Prostate gland (tissue), 2 donors: ENCODE measurements at regions not wholly inside any gene's neighbourhood (a gene's known extent, or its start where the extent isn't known, plus 50 kb on each side); places are given as distances from the start of the nearest gene placed in this dataset.

Source experiments
- DNase-seq: peaks from one replicate; pipeline ENCODE4 v3.0.0-alpha.2; 2019; ENCODE audit warnings: low spot score
- H3K27ac ChIP-seq, 2 donors: fragments of 200-600 bp; sonication (generic); 2 replicates each; pipeline ENCODE4 v1.5.1; 2017 to 2019
- H3K27me3 ChIP-seq: fragments of 200-600 bp; sonication (generic); replicated peaks from 2 replicates; pipeline ENCODE4 v1.5.1; 2019; ENCODE audit not compliant: insufficient read depth
- H3K36me3 ChIP-seq, 2 donors: fragments of 200-600 bp; sonication (generic); 1 replicate in 1 of 2; 2 replicates in 1 of 2; pipeline versions ENCODE4 v1.5.1 to v1.8.1; 2017 to 2019
- H3K4me1 ChIP-seq: fragments of 200-600 bp; sonication (generic); replicated peaks from 2 replicates; pipeline ENCODE4 v1.5.1; 2019
- H3K4me3 ChIP-seq, 2 donors: fragments of 200-600 bp; sonication (generic); 2 replicates each; pipeline ENCODE4 v1.5.1; 2017 to 2019
- H3K9me3 ChIP-seq: fragments of 200-600 bp; sonication (generic); 2 replicates; pipeline ENCODE4 v1.5.1; 2017
- CTCF ChIP-seq, 4 experiments: fragments of 200-600 bp in 2 of 4; fragments of 450-650 bp in 2 of 4; sonication (generic) in 2 of 4; IDR thresholded peaks; 1 replicate in 3 of 4; 2 replicates in 1 of 4; pipeline ENCODE4 v1.5.1; 2016 to 2019; ENCODE audit warnings: antibody characterized with exemption in 4 of 4, mild to moderate bottlenecking in 2 of 4, moderate library complexity in 2 of 4
- POLR2A ChIP-seq: fragments of 450-650 bp; IDR thresholded peaks from one replicate; pipeline ENCODE4 v1.6.1; 2016; ENCODE audit warnings: antibody characterized with exemption, mild to moderate bottlenecking
- POLR2AphosphoS5 ChIP-seq: sonication (generic); formaldehyde crosslinking; IDR thresholded peaks from one replicate; pipeline ENCODE4 v1.6.1; 2017; ENCODE audit warnings: antibody characterized with exemption
- WGBS: methylation state at CpG from one replicate; pipeline ENCODE4 v1.1.5; 2018; 5-methylcytosine and 5-hydroxymethylcytosine counted together
- intact Hi-C: fragments of 100-400 bp; cut with DNase I; formaldehyde crosslinking; loops from one replicate; pipeline ENCODE4 v1.14.2; 2022

- Histone ChIP-seq H3K4me3 (no peak overlapping the region), H3K4me1 (no peaks in the 10 kb centered on the region), H3K27ac (no peak overlapping the region), H3K36me3 (no peaks in the 10 kb centered on the region), H3K9me3 (no peaks in the 10 kb centered on the region), H3K27me3 (no peaks in the 10 kb centered on the region)
- no peak for TF ChIP-seq POLR2AphosphoS5
- no peak for TF ChIP-seq CTCF (IDR thresholded peaks at IDR 0.05)
- no peak for TF ChIP-seq POLR2A
- no peak for DNase-seq
- 43% methylated on average over 1 of the region's 1 CpG for WGBS
- intact Hi-C loops: no loop called here
These were observed 201.2 kb downstream of the NXNL2 start for GRCh38 chr9:88736136-88736637.

- TF ChIP-seq CTCF (IDR thresholded peaks at IDR 0.05): no peak
- TF ChIP-seq POLR2AphosphoS5: no peak
- TF ChIP-seq POLR2A: no peak
- H3K4me3 ChIP-seq: no peak overlapping the region
- H3K36me3 ChIP-seq: no peaks in the 10 kb centered on the region
- no peaks in the 10 kb centered on the region for H3K27me3 ChIP-seq
- no peaks in the 10 kb centered on the region for H3K4me1 ChIP-seq
- H3K27ac ChIP-seq: no peak overlapping the region
- intact Hi-C loops: no loop called here
- DNase-seq: no peak
- 93% methylated on average over 4 of the region's 4 CpGs for WGBS
- no peaks in the 10 kb centered on the region for H3K9me3 ChIP-seq
These were observed 202.1 kb downstream of the NXNL2 start for GRCh38 chr9:88737031-88737430.

GRCh38 chr9:88737876-88738275 lies 202.9 kb downstream of the NXNL2 start:
- 77% methylated on average over 9 of the region's 9 CpGs for WGBS
- intact Hi-C loops: no loop called here
- TF ChIP-seq POLR2A (no peak), POLR2AphosphoS5 (no peak), CTCF (IDR thresholded peaks at IDR 0.05) (no peak)
- Histone ChIP-seq H3K36me3 (no peaks in the 10 kb centered on the region), H3K4me1 (no peaks in the 10 kb centered on the region), H3K9me3 (no peaks in the 10 kb centered on the region), H3K27me3 (no peaks in the 10 kb centered on the region), H3K4me3 (no peak overlapping the region), H3K27ac (no peak overlapping the region)
- DNase-seq: no peak

- intact Hi-C loops: no loop called here
- Histone ChIP-seq H3K27ac (no peak overlapping the region), H3K27me3 (no peaks in the 10 kb centered on the region), H3K4me3 (no peak overlapping the region), H3K36me3 (no peaks in the 10 kb centered on the region), H3K4me1 (no peaks in the 10 kb centered on the region), H3K9me3 (no peaks in the 10 kb centered on the region)
- TF ChIP-seq CTCF (IDR thresholded peaks at IDR 0.05) (no peak), POLR2AphosphoS5 (peak; percentile 10)
- 36% methylated on average over 3 of the region's 3 CpGs for WGBS
- no peak for DNase-seq
These were observed 203.7 kb downstream of the NXNL2 start for GRCh38 chr9:88738709-88739108.

- Histone ChIP-seq H3K36me3 (no peaks in the 10 kb centered on the region), H3K27me3 (no peaks in the 10 kb centered on the region), H3K4me1 (no peaks in the 10 kb centered on the region), H3K4me3 (no peak overlapping the region), H3K9me3 (no peaks in the 10 kb centered on the region), H3K27ac (no peak overlapping the region)
- 46% methylated on average over 2 of the region's 2 CpGs for WGBS
- no peak for DNase-seq
- intact Hi-C loops: no loop called here
- TF ChIP-seq CTCF (IDR thresholded peaks at IDR 0.05): no peak
- no peak for TF ChIP-seq POLR2A
- TF ChIP-seq POLR2AphosphoS5: no peak
These were observed 204.4 kb downstream of the NXNL2 start for GRCh38 chr9:88739373-88739772.
